ENCODE measurements at regions not wholly inside any gene's neighbourhood (a gene's known extent, or its start where the extent isn't known, plus 50 kb on each side); places are given as distances from the start of the nearest gene placed in this dataset.

- Histone ChIP-seq H3K36me3 (no peaks in the 10 kb centered on the region), H3K4me1 (no peaks in the 10 kb centered on the region), H3K9me3 (no peaks in the 10 kb centered on the region), H3K27ac (no peak overlapping the region), H3K27me3 (no peaks in the 10 kb centered on the region), H3K4me3 (no peak overlapping the region)
- FAIRE-seq: no peak
- 89 to 91% methylated on average over 3 of the region's 3 CpGs for WGBS, 2 donors
- DNase-seq: no peak
- TF ChIP-seq, protein P1, sequence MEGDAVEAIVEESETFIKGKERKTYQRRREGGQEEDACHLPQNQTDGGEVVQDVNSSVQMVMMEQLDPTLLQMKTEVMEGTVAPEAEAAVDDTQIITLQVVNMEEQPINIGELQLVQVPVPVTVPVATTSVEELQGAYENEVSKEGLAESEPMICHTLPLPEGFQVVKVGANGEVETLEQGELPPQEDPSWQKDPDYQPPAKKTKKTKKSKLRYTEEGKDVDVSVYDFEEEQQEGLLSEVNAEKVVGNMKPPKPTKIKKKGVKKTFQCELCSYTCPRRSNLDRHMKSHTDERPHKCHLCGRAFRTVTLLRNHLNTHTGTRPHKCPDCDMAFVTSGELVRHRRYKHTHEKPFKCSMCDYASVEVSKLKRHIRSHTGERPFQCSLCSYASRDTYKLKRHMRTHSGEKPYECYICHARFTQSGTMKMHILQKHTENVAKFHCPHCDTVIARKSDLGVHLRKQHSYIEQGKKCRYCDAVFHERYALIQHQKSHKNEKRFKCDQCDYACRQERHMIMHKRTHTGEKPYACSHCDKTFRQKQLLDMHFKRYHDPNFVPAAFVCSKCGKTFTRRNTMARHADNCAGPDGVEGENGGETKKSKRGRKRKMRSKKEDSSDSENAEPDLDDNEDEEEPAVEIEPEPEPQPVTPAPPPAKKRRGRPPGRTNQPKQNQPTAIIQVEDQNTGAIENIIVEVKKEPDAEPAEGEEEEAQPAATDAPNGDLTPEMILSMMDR (IDR thresholded peaks at IDR 0.05): no peak
- ATAC-seq: no peak
- intact Hi-C loops (cut with DNase I): no loop called here
Measured at GRCh38 chr12:58186914-58187313, 245.5 kb downstream of the ATP23 start.

GRCh38 chr12:58189030-58189429, 247.7 kb downstream of the ATP23 start:
- Histone ChIP-seq H3K9me3 (no peaks in the 10 kb centered on the region), H3K4me3 (no peak overlapping the region), H3K36me3 (no peaks in the 10 kb centered on the region), H3K4me1 (no peaks in the 10 kb centered on the region), H3K27ac (no peak overlapping the region), H3K27me3 (no peaks in the 10 kb centered on the region)
- WGBS, 2 donors: 88 to 94% methylated on average over 1 of the region's 1 CpG
- TF ChIP-seq, protein P1 (IDR thresholded peaks at IDR 0.05): no peak
- DNase-seq (no peak), FAIRE-seq (no peak), ATAC-seq (no peak)
- intact Hi-C loops (cut with DNase I): no loop called here

DNA sequence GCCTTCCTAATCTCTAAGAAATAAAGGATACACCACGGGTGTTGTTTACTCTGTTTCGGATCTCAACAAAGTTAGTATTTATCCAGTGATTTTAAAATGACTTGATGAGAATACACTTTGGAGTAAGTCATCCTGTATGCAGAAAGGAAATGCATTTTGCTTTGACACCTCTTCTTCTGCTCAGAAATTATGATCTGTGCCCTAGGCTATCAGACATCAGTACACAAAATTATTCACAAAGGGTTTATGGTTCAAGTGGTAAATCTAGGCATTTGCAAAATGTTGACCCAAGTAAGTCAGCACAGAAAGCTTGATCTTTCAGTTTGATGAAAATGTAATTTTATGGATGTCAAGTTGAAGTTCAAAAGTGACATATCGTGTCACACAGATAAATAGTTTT, 248.5 kb downstream of the ATP23 start:
- WGBS, 2 donors: 67 to 68% methylated on average over 3 of the region's 3 CpGs
- FAIRE-seq: no peak

DNA sequence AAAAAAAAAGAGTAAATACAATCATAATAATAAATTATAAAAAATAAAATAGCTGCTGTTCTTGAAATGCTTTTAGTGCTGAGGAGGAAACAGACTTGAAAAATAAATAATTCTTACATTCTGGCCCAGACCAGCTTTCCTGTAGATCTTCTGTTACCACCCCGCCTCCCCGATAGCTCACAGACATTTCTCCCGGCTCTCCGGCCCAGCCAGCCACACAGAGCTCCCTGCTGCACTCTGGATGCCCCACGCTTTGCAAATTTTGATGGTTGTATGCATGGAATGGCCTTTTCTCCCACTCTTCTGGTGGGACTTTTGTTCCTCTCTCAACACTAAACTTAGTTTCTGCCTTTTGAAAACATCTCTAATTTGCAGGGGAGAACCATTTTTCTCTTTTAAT, 249.3 kb downstream of the ATP23 start:
- DNase-seq: no peak
- Histone ChIP-seq H3K27ac (no peak overlapping the region), H3K9me3 (no peaks in the 10 kb centered on the region), H3K4me3 (no peak overlapping the region), H3K27me3 (no peaks in the 10 kb centered on the region), H3K4me1 (no peaks in the 10 kb centered on the region), H3K36me3 (no peaks in the 10 kb centered on the region)
- no peak for ATAC-seq
- intact Hi-C loops (cut with DNase I): no loop called here
- 86 to 88% methylated on average over 5 of the region's 5 CpGs for WGBS, 2 donors
- TF ChIP-seq, protein P1 (IDR thresholded peaks at IDR 0.05): no peak
- FAIRE-seq: no peak

More for the DNA sequence above, 248.5 kb downstream of the ATP23 start:
- ATAC-seq: no peak
- TF ChIP-seq, protein P1 (IDR thresholded peaks at IDR 0.05): no peak
- intact Hi-C loops (cut with DNase I): no loop called here
- Histone ChIP-seq H3K9me3 (no peaks in the 10 kb centered on the region), H3K27ac (no peak overlapping the region), H3K27me3 (no peaks in the 10 kb centered on the region), H3K4me3 (no peak overlapping the region), H3K36me3 (no peaks in the 10 kb centered on the region), H3K4me1 (no peaks in the 10 kb centered on the region)
- DNase-seq: no peak

GRCh38 chr12:58196971-58197370, 255.6 kb downstream of the ATP23 start:
- Histone ChIP-seq H3K4me1 (no peaks in the 10 kb centered on the region), H3K27me3 (no peaks in the 10 kb centered on the region), H3K4me3 (no peak overlapping the region), H3K27ac (no peak overlapping the region), H3K9me3 (no peaks in the 10 kb centered on the region), H3K36me3 (no peaks in the 10 kb centered on the region)
- ATAC-seq (no peak), FAIRE-seq (no peak), DNase-seq (no peak)
- TF ChIP-seq, protein P1 (IDR thresholded peaks at IDR 0.05): no peak
- intact Hi-C loops (cut with DNase I): no loop called here
